DMS53 treated with DMSO at 0.1 percent for 48 hours (cell line): ENCODE measurements at regions not wholly inside any gene's neighbourhood (a gene's known extent, or its start where the extent isn't known, plus 50 kb on each side); places are given as distances from the start of the nearest gene placed in this dataset.
"Not testable (repeated sequence)": the region's sequence is repeated elsewhere in the genome, so short reads cannot be mapped to it uniquely, and the experiment has no call there.

Experiments
- DNase-seq: peaks from one replicate; lab custom pipeline; 2025; ENCODE audit not compliant: unreplicated experiment; lab: John Stamatoyannopoulos, UW

- DNase-seq = no peak
Observed at GRCh38 chr9:110114086-110114858, 93.7 kb downstream of the C9orf152 start.

- no peak for DNase-seq
Observed at GRCh38 chr9:110114859-110115201, 93.1 kb downstream of the C9orf152 start.

GRCh38 chr9:110115341-110115820, 92.6 kb downstream of the C9orf152 start:
- no peak for DNase-seq

DNA sequence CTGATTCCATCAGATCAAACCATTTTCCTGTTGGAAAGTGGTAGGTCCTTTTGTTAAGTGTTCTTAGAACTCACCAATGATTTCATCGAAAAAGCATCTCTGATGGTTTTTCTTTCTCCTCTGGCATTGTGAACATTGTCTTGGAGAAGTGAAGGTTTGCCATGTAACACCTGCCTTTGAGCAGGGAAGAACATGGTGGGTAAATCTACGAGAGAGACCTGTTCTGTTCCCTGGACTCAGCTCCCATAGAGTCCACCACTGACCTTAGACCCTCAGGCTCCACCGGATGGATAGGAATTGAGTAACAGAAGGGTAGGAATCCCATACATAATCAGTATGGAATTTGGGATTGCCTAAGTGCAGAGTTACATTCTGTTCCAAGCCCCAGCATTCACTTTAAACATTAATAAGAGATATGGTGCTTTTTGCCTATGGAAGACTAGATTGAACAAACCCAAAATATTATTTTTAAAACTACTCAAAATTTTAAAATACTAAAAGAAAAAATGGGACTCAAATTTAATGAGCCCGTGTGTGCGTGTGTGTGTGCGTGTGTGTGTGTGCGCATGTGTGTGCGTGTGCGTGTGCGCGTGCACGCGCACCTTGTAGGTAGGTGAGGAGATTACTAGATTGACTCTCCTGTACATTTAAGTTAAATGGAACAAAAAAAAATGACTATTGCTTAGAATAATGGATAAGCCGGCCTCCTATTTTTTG, 92.0 kb downstream of the C9orf152 start:
- no peak for DNase-seq

DNA sequence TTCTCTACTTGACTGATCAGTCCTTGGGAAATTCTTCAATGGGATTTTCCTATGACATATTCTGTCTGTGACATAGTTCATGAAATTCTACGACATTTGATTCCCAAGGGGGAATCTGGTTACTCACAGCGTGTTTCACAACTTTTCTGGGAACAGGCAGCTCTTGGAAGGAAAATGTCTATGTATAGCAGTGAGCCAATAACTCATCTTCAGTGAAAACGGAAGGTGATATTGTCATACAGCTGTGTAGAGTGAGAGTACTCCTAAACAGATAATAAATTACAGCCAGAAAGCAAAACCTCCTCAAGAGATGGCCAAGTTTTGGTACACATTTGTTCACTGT, 91.4 kb downstream of the C9orf152 start:
- DNase-seq = no peak

- DNase-seq = no peak
Observed at GRCh38 chr9:110121170-110121569, 86.8 kb downstream of the C9orf152 start.

DNA sequence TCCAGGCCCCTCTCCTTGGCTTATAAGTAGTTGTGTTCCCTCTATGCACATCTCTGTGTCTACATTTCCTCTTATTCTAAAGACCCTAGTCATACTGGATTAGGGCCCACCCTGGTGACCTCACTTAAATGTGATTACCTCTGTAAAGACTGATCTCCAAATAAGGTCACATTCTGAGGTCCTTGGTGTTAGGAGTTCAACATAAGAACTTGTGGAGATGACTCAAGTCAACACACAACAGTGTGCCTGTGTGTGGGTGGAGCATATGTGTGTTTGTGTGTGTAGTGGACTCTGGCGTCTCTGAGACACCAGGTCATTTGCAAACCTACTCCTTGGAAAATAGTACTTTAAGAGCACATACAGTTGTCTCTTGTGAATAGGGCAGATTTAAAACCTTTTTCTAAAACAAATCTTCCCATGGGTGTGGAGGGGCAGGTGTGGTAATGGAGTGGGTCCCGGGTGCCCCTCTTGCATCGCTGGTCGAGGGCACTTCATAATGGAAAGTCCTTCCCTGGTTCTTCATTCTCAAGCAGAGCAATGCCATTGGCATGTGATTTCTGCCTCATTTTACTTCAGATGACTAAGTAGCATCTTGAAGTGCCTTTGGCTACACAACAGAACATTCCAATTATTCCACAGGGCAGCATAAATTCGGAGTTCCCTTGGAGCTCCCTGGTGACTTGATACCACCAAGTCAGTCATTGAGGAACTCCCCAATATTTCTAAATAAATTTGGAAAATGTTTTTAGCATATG, 84.4 kb downstream of the C9orf152 start:
- no peak for DNase-seq

DNA sequence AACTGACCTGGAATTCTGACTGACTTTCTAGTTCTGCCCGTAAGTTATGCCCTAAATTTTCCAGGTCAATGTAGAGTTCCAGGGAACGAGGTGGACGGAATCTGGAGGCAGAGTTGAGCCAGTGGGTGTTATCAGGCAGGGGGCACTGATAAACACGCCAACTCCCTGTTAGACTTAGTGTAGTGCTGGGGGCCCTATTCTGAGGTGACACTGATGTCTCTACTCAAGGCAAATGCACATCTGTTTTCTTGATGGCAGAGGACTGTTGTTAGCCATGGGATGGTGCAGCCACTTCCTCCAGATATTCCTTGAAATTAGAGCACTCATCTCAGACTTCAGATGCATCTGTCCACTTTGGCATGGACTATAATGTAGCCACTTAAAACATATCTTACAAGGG, 83.5 kb downstream of the C9orf152 start:
- no peak for DNase-seq

DNA sequence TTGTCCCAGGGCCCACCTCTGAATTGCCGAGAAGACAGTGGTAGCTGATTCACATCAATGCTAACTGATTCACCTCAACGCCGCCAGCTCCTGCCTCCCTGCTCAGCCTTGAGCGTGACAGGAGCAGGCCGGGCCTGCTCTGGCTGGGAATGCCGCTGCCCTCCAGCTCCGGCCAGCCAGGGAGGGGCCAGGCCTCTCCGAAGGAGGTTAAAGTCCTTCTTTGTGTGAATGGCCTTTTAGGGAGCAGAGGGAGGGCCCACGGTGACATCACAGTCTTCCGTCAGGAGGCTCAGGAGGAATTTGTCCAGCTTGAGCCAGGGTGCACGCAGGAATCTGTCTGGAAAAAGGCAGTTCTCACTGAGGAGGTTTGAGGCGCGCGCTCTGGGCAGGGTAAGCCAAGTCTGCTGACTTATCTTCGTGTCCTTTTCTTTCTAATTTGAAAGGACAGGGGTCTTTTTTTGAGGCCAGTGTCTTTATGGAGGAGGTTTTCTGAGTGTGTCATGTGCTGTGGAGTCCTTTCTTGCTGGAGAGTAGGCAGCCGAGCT, 82.7 kb downstream of the C9orf152 start:
- no peak for DNase-seq

GRCh38 chr9:110125763-110126351, 82.1 kb downstream of the C9orf152 start:
- DNase-seq = no peak

- DNase-seq = no peak
Observed at GRCh38 chr9:110126499-110126941, 81.4 kb downstream of the C9orf152 start.

DNA sequence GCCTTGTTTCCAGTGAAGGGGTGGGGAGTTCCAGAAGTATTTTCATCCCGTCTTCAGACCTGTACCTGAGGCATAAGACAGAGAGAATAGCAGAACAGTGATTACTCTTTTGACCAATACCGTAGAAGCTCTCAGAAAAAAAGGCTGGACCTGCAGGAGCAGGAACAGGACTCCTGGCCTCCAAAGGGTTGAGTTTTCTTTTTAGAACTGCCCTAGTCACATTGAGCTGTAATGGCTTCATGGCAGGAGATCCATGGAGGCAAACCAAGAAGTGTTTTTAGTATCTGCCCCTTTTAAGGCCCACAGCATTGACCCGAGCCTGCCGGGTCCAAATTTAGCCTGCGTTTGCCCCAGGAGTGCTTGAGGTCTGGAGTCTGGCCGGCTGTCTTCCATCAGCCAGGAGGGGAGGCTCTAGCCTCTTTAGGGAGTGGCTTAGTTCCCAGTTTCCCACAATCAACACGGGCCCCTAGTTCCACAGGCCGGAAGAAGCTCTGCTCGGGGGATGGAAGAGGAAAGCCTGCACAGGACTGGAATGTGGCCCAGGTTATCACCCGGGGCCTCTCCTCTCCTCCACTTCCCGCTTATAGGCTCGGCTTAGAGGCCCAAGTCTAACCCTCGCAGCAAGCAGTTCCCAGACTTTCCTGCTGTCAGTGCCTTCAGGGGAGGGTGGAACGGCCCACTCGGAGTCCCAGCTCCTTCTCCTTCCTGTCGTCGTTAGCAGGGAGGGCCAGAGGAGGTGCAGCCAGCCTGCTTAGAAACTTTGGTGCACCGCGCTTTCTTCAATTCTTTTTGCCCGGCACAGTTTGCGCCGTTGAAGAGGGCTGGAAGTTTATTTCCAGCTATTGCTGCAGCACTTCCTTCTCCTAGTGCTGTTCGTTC, 80.7 kb downstream of the C9orf152 start:
- no peak for DNase-seq

DNA sequence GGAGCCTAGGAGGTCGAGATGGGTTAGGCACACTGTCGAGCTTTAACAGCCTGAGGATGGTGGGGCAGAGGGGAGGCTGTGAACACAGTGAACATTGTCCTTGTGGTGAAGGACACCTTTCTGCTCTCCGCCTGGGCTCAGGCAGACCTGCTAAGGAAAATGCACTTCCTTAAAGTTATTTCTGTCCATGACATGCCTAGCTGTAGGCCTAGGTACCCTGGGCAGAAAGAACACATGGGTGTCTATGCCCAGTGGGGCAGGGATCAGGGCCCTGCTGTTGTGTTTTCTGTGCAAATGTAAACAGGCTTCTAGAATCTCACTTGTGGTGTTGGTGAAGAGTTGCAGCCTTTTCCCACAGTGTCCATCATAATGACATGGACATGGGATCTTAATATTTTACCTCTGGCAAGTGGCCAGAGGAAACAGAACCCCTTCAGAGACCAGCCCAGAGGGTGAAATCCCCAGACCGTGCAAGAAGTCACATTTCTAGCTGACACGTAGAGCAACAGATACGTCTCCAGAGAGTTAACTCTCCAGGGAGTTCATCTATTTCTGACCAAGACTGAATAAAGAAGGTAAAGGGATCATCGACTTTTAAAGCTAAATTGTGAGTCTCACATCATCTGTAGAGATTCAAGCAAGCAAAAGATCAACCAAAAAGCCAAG, 79.2 kb downstream of the C9orf152 start:
- DNase-seq = no peak

- DNase-seq = no peak
Observed at GRCh38 chr9:110129425-110129824, 78.5 kb downstream of the C9orf152 start.

GRCh38 chr9:110130211-110130610, 77.7 kb downstream of the C9orf152 start:
- no peak for DNase-seq

- DNase-seq = no peak
Observed at GRCh38 chr9:110130791-110131416, 77.1 kb downstream of the C9orf152 start.

DNA sequence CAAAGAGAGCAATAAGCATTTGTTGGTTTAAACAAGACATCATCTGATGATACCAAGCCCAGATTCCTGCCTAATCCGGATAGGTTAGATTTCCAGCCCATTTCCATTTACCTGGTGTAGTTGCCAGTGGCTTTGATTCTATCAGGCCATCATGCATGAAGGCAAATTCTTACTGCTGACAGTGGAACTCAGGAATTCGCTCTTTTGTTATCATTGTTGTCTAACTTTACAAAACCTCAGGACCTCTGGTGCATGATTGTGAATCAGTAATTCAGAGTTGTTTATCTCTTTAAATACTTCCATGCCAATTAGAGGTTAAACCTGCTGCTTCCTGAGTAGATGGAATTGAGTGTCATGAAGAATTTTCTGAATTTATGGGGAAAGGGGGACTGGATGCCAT, 76.5 kb downstream of the C9orf152 start:
- DNase-seq = no peak

GRCh38 chr9:110132531-110132930, 75.4 kb downstream of the C9orf152 start:
- DNase-seq = not testable (repeated sequence)

DNA sequence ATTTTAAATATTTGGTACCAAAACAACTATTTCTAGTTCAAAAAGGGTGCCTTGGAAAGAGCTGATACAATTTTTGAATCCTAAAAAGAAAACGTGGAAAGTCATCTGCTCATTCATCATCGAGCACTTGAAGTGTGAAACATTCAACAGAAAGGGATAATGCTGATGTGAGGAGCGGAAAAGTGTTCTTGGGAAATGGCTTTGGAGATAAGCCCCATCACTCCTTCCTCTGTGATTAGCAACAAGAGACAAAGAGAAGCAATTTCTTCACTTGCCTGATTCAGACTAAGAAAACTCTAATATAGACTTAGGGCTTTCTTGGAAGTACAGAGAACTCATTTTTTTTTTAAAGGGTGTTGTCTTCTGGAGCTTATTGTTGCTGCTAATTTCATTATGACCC, 74.9 kb downstream of the C9orf152 start:
- DNase-seq = no peak
